Pancreas (tissue), 10 donors: ENCODE measurements at regions not wholly inside any gene's neighbourhood (a gene's known extent, or its start where the extent isn't known, plus 50 kb on each side); places are given as distances from the start of the nearest gene placed in this dataset.

Experiments used
- ATAC-seq, 4 donors: fragments of 200-7000 bp; cut with Tn5 transposase; one replicate each; pipeline versions ENCODE4 v1.8.0 to v1.9.1; 2020; ENCODE audit warnings: mild to moderate bottlenecking in 4 of 4, moderate library complexity in 4 of 4
- DNase-seq, 6 donors: peaks; one replicate each; pipeline ENCODE4 v3.0.0-alpha.2; 2020
- FAIRE-seq: peaks from 2 replicates; lab custom pipeline; 2012; peaks lifted over from hg19 to GRCh38; lab: Jason Lieb, UNC
- H3K27ac ChIP-seq, 4 donors: fragments of 200-600 bp; sonication (generic); 1 replicate in 3 of 4; 2 replicates in 1 of 4; pipeline versions ENCODE4 v1.5.0 to v1.8.0; 2020
- H3K27me3 ChIP-seq, 4 donors: fragments of 200-600 bp; one replicate each; pipeline ENCODE4 v1.8.0; 2021
- H3K36me3 ChIP-seq, 3 donors: fragments of 200-600 bp; sonication (generic) in 1 of 3; one replicate each; pipeline versions ENCODE4 v1.5.0 to v1.8.0; 2020 to 2021
- H3K4me1 ChIP-seq, 3 donors: fragments of 200-600 bp; one replicate each; pipeline ENCODE4 v1.8.0; 2021
- H3K4me3 ChIP-seq, 4 donors: fragments of 200-600 bp; sonication (generic) in 2 of 4; one replicate each; pipeline versions ENCODE4 v1.5.0 to v1.8.0; 2020 to 2021
- H3K9me3 ChIP-seq, 4 donors: fragments of 200-600 bp; one replicate each; pipeline ENCODE4 v1.8.0; 2021
- CTCF ChIP-seq, 4 donors: fragments of 200-600 bp; sonication (generic) in 3 of 4; IDR thresholded peaks; one replicate each; pipeline versions ENCODE4 v1.5.0 to v1.8.0; 2021; ENCODE audit warnings: antibody characterized with exemption in 4 of 4
- WGBS, 2 donors: extraction: QIAGEN DNeasy Blood & Tissue Kit; methylation state at CpG; one replicate each; pipeline ENCODE4 v1.1.7; 2013; 5-methylcytosine and 5-hydroxymethylcytosine counted together
- intact Hi-C, 3 donors: fragments of 100-400 bp; cut with DNase I; formaldehyde crosslinking; loops; one replicate each; pipeline versions ENCODE4 v1.11.1 to v1.14.2; 2022
- donor health status: healthy with polysubstance abuse.
- donor health status: DM: no; HTN: no; CAD: no; lungs with moderate emphysema.
- donor health status: DM: no; HTN: no; CAD: no.
- donor health status: control.
- donor health status: control.
- donor health status: Bipolar disorder and iron deficiency.
- donor health status: DM: yes; HTN: yes; CAD: no.
- donor health status: DM: no; HTN: no; CAD: no.
- donor health status: DM: no; HTN: no; CAD: no.
- donor health status: DM: yes; HTN: yes; CAD: no.

GRCh38 chr18:40524881-40525280, 1430.2 kb upstream of the PIK3C3 start:
- H3K27me3 ChIP-seq, result no peaks in the 10 kb centered on the region
- no peak overlapping the region for H3K27ac ChIP-seq
- H3K4me3 ChIP-seq, result no peak overlapping the region
- ATAC-seq (no peak), FAIRE-seq (no peak), DNase-seq (no peak)
- peaks cover 0 to 11% (median 0%) of the 10 kb centered on the region in 3 donors for H3K4me1 ChIP-seq
- TF ChIP-seq CTCF (IDR thresholded peaks at IDR 0.05), result no peak
- H3K36me3 ChIP-seq, result no peaks in the 10 kb centered on the region
- H3K9me3 ChIP-seq, result no peaks in the 10 kb centered on the region
- WGBS, 2 donors, result 48 to 52% methylated on average over 1 of the region's 1 CpG
- intact Hi-C loops, result no loop called here

GRCh38 chr18:40523287-40523686, 1431.7 kb upstream of the PIK3C3 start:
- no peaks in the 10 kb centered on the region for H3K9me3 ChIP-seq
- intact Hi-C loops, result no loop called here
- H3K27me3 ChIP-seq, result no peaks in the 10 kb centered on the region
- WGBS, 2 donors, result 89 to 96% methylated on average over 1 of the region's 1 CpG
- no peak overlapping the region for H3K4me3 ChIP-seq
- ATAC-seq, result no peak
- DNase-seq, result no peak
- H3K27ac ChIP-seq, result no peak overlapping the region
- no peaks in the 10 kb centered on the region for H3K36me3 ChIP-seq
- no peak for TF ChIP-seq CTCF (IDR thresholded peaks at IDR 0.05)
- FAIRE-seq, result no peak
- peaks cover 0 to 11% (median 0%) of the 10 kb centered on the region in 3 donors for H3K4me1 ChIP-seq

GRCh38 chr18:40501026-40501425, 1454.0 kb upstream of the PIK3C3 start:
- no peak for DNase-seq
- Histone ChIP-seq H3K9me3 (peaks cover 0 to 2% (median 0%) of the 10 kb centered on the region in 4 donors), H3K27me3 (no peaks in the 10 kb centered on the region), H3K27ac (no peak overlapping the region), H3K4me3 (no peak overlapping the region), H3K36me3 (no peaks in the 10 kb centered on the region), H3K4me1 (no peaks in the 10 kb centered on the region)
- intact Hi-C loops, result no loop called here
- WGBS, 2 donors, result 60 to 66% methylated on average over 1 of the region's 1 CpG
- FAIRE-seq, result no peak
- ATAC-seq, result no peak
- no peak for TF ChIP-seq CTCF (IDR thresholded peaks at IDR 0.05)

GRCh38 chr18:40494603-40495002, 1460.4 kb upstream of the PIK3C3 start:
- TF ChIP-seq CTCF (IDR thresholded peaks at IDR 0.05), result no peak
- Histone ChIP-seq H3K27ac (no peak overlapping the region), H3K36me3 (no peaks in the 10 kb centered on the region), H3K4me1 (no peaks in the 10 kb centered on the region), H3K4me3 (no peak overlapping the region), H3K27me3 (no peaks in the 10 kb centered on the region), H3K9me3 (no peaks in the 10 kb centered on the region)
- DNase-seq, result no peak
- intact Hi-C loops, result no loop called here
- FAIRE-seq, result no peak
- 69 to 78% methylated on average over 2 of the region's 2 CpGs for WGBS, 2 donors
- ATAC-seq, result no peak

GRCh38 chr18:40493316-40493715, 1461.7 kb upstream of the PIK3C3 start:
- no peak for ATAC-seq
- DNase-seq, result no peak
- Histone ChIP-seq H3K27me3 (no peaks in the 10 kb centered on the region), H3K4me1 (no peaks in the 10 kb centered on the region), H3K9me3 (no peaks in the 10 kb centered on the region), H3K27ac (no peak overlapping the region), H3K36me3 (no peaks in the 10 kb centered on the region), H3K4me3 (no peak overlapping the region)
- no peak for TF ChIP-seq CTCF (IDR thresholded peaks at IDR 0.05)
- WGBS, 2 donors, result 35 to 47% methylated on average over 4 of the region's 4 CpGs
- no peak for FAIRE-seq
- intact Hi-C loops, result no loop called here
